DMS153 treated with DMSO at 0.1 percent for 48 hours (cell line): ENCODE measurements at regions not wholly inside any gene's neighbourhood (a gene's known extent, or its start where the extent isn't known, plus 50 kb on each side); places are given as distances from the start of the nearest gene placed in this dataset.

Experiments
- DNase-seq: peaks from one replicate; lab custom pipeline; 2025; ENCODE audit not compliant: unreplicated experiment; lab: John Stamatoyannopoulos, UW

GRCh38 chr15:93497291-93497690 lies 408.3 kb upstream of the RGMA start:
- DNase-seq, result no peak

- DNase-seq, result no peak
Observed at GRCh38 chr15:93496888-93497287, 407.9 kb upstream of the RGMA start.

GRCh38 chr15:93495799-93496637 lies 407.0 kb upstream of the RGMA start:
- DNase-seq, result no peak

- no peak for DNase-seq
Observed at GRCh38 chr15:93493172-93493571, 404.2 kb upstream of the RGMA start.

- DNase-seq, result no peak
Observed at GRCh38 chr15:93491291-93491690, 402.3 kb upstream of the RGMA start.

GRCh38 chr15:93488296-93488713 lies 399.3 kb upstream of the RGMA start:
- DNase-seq, result no peak

GRCh38 chr15:93486407-93487117 lies 397.6 kb upstream of the RGMA start:
- no peak for DNase-seq

GRCh38 chr15:93485438-93486327 lies 396.7 kb upstream of the RGMA start:
- no peak for DNase-seq

GRCh38 chr15:93483923-93484322 lies 394.9 kb upstream of the RGMA start:
- no peak for DNase-seq

GRCh38 chr15:93482731-93483130 lies 393.7 kb upstream of the RGMA start:
- no peak for DNase-seq

GRCh38 chr15:93479715-93480114 lies 390.7 kb upstream of the RGMA start:
- no peak for DNase-seq

- DNase-seq, result no peak
Observed at GRCh38 chr15:93478947-93479346, 389.9 kb upstream of the RGMA start.

GRCh38 chr15:93477721-93478120 lies 388.7 kb upstream of the RGMA start:
- DNase-seq, result no peak

GRCh38 chr15:93477188-93477587 lies 388.2 kb upstream of the RGMA start:
- no peak for DNase-seq

- no peak for DNase-seq
Observed at GRCh38 chr15:93476491-93477177, 387.6 kb upstream of the RGMA start.

- DNase-seq, result no peak
Observed at GRCh38 chr15:93474728-93475127, 385.7 kb upstream of the RGMA start.

GRCh38 chr15:93469994-93470393 lies 381.0 kb upstream of the RGMA start:
- no peak for DNase-seq

- DNase-seq, result no peak
Observed at GRCh38 chr15:93467337-93467736, 378.3 kb upstream of the RGMA start.

GRCh38 chr15:93466380-93466779 lies 377.4 kb upstream of the RGMA start:
- DNase-seq, result no peak

- no peak for DNase-seq
Observed at GRCh38 chr15:93462690-93463089, 373.7 kb upstream of the RGMA start.

- no peak for DNase-seq
Observed at GRCh38 chr15:93460717-93461116, 371.7 kb upstream of the RGMA start.
